ENCODE measurements at regions not wholly inside any gene's neighbourhood (a gene's known extent, or its start where the extent isn't known, plus 50 kb on each side); places are given as distances from the start of the nearest gene placed in this dataset.

- TF ChIP-seq CTCF (IDR thresholded peaks at IDR 0.05 in 8 of 11, conservative IDR thresholded peaks at IDR 0.05 in 3 of 11) (no peak), POLR2A (IDR thresholded peaks at IDR 0.05) (no peak)
Observed at GRCh38 chr2:160884056-160884455, 276.2 kb upstream of the TANK start.
